ENCODE measurements at regions not wholly inside any gene's neighbourhood (a gene's known extent, or its start where the extent isn't known, plus 50 kb on each side); places are given as distances from the start of the nearest gene placed in this dataset.

DNA sequence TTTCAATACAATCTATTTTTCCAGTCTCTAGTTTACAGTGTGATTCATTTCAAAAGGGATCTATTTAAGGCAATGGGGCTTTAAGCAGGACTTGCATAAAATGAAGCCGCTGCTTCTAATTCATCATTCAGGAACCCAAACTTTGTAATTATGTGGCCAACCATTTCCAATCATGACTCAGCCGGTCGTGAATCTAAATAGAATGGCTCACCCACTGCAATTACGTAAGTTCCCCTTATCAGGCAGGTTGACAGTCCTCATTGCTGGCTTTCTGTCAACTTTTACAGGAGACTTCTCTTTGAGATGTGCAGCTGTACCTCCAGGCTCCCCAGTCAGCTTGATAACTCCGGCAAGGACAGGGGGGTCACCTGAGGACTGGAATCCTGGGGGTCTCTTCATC lies 152.8 kb upstream of the DAP start:
- FAIRE-seq, result no peak
- Histone ChIP-seq H3K4me3 (replicated peaks in 1 of 3; ENCODE audit: insufficient read depth in 1 of 3, low read depth in 1 of 3, low read length in 3 of 3) (no peak overlapping the region), H3K79me2 (ENCODE audit: control insufficient read depth, insufficient read depth, low read length) (no peaks in the 10 kb centered on the region), H3K9ac (replicated peaks; ENCODE audit: extremely low read depth, insufficient read depth, low read length) (no peak overlapping the region), H3K27me3 (ENCODE audit: control insufficient read depth in 2 of 2, insufficient read depth in 2 of 2, low read length in 2 of 2) (no peaks in the 10 kb centered on the region), H3K27ac (ENCODE audit: insufficient read depth, low read depth, low read length) (no peak overlapping the region), H2AFZ (ENCODE audit: low read depth, low read length) (no peak overlapping the region), H3K4me2 (ENCODE audit: insufficient read depth, low read length) (no peak overlapping the region), H3K9me1 (replicated peaks; ENCODE audit: control insufficient read depth, extremely low read depth, insufficient read depth, low read length) (no peaks in the 10 kb centered on the region), H3K4me1 (ENCODE audit: control insufficient read depth, extremely low read depth, insufficient read depth, low read length) (no peaks in the 10 kb centered on the region), H3K9me3 (replicated peaks; ENCODE audit: control insufficient read depth, insufficient read depth, low read length) (no peaks in the 10 kb centered on the region), H4K20me1 (replicated peaks; ENCODE audit: control insufficient read depth, extremely low read depth, insufficient read depth, low read length) (no peaks in the 10 kb centered on the region), H3K36me3 (ENCODE audit: control insufficient read depth in 2 of 2, extremely low read depth in 1 of 2, insufficient read depth in 2 of 2, low read length in 2 of 2) (no peaks in the 10 kb centered on the region)
- POLR2A ChIA-PET, result no interaction called here
- intact Hi-C loops (cut with micrococcal nuclease) (no loop called here), dilution Hi-C loops (cut with MboI; ENCODE audit: extremely low pct_ligation_motif_present, low sequenced_read_pairs) (no loop called here)
- no TSS peak for BruUV-seq (replicated peaks)
- TF ChIP-seq POLR2AphosphoS5 (IDR thresholded peaks at IDR 0.05; ENCODE audit: insufficient read depth, low read depth, low read length) (no peak), EZH2 (IDR thresholded peaks at IDR 0.05; ENCODE audit: borderline replicate concordance, low read depth, low read length, severe bottlenecking) (no peak), GATA2 (IDR thresholded peaks at IDR 0.05; ENCODE audit: insufficient read depth, insufficient read length, low read depth, low read length) (no peak)
- CTCF ChIA-PET, result no interaction called here
- no peak for DNase-seq (ENCODE audit: low read depth, low spot score)

DNA sequence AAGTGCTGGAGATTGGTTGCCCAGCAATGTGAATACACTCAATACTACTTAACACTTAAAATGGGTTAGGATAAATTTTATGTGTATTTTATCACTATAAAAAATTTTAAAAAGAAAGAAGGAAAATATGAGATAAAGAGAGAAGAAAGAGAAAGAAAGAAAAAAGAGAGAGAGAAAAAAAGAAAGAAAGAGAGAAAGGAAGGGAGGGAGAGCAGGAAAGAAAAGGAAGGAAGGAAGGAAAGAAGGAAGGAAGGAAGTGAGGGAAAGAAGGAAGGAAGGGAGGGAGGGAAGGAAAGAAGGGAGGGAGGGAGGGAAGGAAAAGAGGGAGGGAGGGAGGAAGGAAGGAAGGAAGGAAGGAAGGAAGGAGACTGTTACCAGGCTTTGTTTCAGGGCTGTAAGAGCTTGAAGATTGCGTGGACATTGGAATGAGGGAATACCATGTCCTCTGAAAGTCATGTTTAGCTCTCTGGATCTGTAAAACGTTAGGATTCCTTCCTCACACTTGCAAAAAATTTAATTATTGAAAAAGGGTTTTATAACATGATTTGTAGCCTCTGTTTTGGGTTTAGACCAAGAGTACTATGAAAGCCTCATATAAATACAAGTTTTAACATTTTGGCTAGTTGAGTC lies 152.3 kb upstream of the DAP start:
- Histone ChIP-seq H3K4me3 (replicated peaks in 1 of 3; ENCODE audit: insufficient read depth in 1 of 3, low read depth in 1 of 3, low read length in 3 of 3) (no peak overlapping the region), H4K20me1 (replicated peaks; ENCODE audit: control insufficient read depth, extremely low read depth, insufficient read depth, low read length) (no peaks in the 10 kb centered on the region), H3K36me3 (ENCODE audit: control insufficient read depth in 2 of 2, extremely low read depth in 1 of 2, insufficient read depth in 2 of 2, low read length in 2 of 2) (no peaks in the 10 kb centered on the region), H3K9me3 (replicated peaks; ENCODE audit: control insufficient read depth, insufficient read depth, low read length) (no peaks in the 10 kb centered on the region), H2AFZ (ENCODE audit: low read depth, low read length) (no peak overlapping the region), H3K9ac (replicated peaks; ENCODE audit: extremely low read depth, insufficient read depth, low read length) (no peak overlapping the region), H3K27me3 (ENCODE audit: control insufficient read depth in 2 of 2, insufficient read depth in 2 of 2, low read length in 2 of 2) (no peaks in the 10 kb centered on the region), H3K4me1 (ENCODE audit: control insufficient read depth, extremely low read depth, insufficient read depth, low read length) (no peaks in the 10 kb centered on the region), H3K9me1 (replicated peaks; ENCODE audit: control insufficient read depth, extremely low read depth, insufficient read depth, low read length) (no peaks in the 10 kb centered on the region), H3K79me2 (ENCODE audit: control insufficient read depth, insufficient read depth, low read length) (no peaks in the 10 kb centered on the region), H3K27ac (ENCODE audit: insufficient read depth, low read depth, low read length) (no peak overlapping the region), H3K4me2 (ENCODE audit: insufficient read depth, low read length) (no peak overlapping the region)
- FAIRE-seq (no peak), DNase-seq (ENCODE audit: low read depth, low spot score) (no peak)
- intact Hi-C loops (cut with micrococcal nuclease), result no loop called here
- TF ChIP-seq JUN (IDR thresholded peaks at IDR 0.05; ENCODE audit: borderline replicate concordance, insufficient read depth, insufficient read length, low read depth) (no peak), EZH2 (IDR thresholded peaks at IDR 0.05; ENCODE audit: borderline replicate concordance, low read depth, low read length, severe bottlenecking) (no peak), MYC (IDR thresholded peaks at IDR 0.05; ENCODE audit: low read depth, low read length) (no peak), POLR2A (IDR thresholded peaks at IDR 0.05; ENCODE audit: low read depth, low read length) (no peak), GATA2 (IDR thresholded peaks at IDR 0.05; ENCODE audit: insufficient read depth, insufficient read length, low read depth, low read length) (no peak), POLR2AphosphoS5 (IDR thresholded peaks at IDR 0.05; ENCODE audit: insufficient read depth, low read depth, low read length) (no peak), FOS (IDR thresholded peaks at IDR 0.05; ENCODE audit: borderline replicate concordance, insufficient read depth, low read length) (no peak)
- TF ChIP-seq, protein P1, sequence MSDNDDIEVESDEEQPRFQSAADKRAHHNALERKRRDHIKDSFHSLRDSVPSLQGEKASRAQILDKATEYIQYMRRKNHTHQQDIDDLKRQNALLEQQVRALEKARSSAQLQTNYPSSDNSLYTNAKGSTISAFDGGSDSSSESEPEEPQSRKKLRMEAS (IDR thresholded peaks at IDR 0.05; ENCODE audit: insufficient read depth, insufficient read length), result no peak
- TF ChIP-seq, protein P2, sequence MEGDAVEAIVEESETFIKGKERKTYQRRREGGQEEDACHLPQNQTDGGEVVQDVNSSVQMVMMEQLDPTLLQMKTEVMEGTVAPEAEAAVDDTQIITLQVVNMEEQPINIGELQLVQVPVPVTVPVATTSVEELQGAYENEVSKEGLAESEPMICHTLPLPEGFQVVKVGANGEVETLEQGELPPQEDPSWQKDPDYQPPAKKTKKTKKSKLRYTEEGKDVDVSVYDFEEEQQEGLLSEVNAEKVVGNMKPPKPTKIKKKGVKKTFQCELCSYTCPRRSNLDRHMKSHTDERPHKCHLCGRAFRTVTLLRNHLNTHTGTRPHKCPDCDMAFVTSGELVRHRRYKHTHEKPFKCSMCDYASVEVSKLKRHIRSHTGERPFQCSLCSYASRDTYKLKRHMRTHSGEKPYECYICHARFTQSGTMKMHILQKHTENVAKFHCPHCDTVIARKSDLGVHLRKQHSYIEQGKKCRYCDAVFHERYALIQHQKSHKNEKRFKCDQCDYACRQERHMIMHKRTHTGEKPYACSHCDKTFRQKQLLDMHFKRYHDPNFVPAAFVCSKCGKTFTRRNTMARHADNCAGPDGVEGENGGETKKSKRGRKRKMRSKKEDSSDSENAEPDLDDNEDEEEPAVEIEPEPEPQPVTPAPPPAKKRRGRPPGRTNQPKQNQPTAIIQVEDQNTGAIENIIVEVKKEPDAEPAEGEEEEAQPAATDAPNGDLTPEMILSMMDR (IDR thresholded peaks at IDR 0.05; ENCODE audit: extremely low read depth in 1 of 2, insufficient read depth in 1 of 2, low read depth in 1 of 2, low read length in 2 of 2), result no peak
- dilution Hi-C loops (cut with MboI; ENCODE audit: extremely low pct_ligation_motif_present, low sequenced_read_pairs), result no loop called here
- no TSS peak for BruUV-seq (replicated peaks)
- CTCF ChIA-PET, result no interaction called here
- POLR2A ChIA-PET, result no interaction called here

Measured in endothelial cell of umbilical vein (primary cell).